NOMO-1 (cell line): ENCODE measurements at regions not wholly inside any gene's neighbourhood (a gene's known extent, or its start where the extent isn't known, plus 50 kb on each side); places are given as distances from the start of the nearest gene placed in this dataset.

ENCODE experiments used
- DNase-seq, 2 experiments: peaks; one replicate each; lab custom pipeline; 2025; ENCODE audit not compliant: unreplicated experiment in 2 of 2; lab: John Stamatoyannopoulos, UW

GRCh38 chr3:76061654-76062053, 276.3 kb upstream of the ZNF717 start:
- DNase-seq = no peak

- no peak for DNase-seq
Measured at GRCh38 chr3:76063019-76063418, 277.7 kb upstream of the ZNF717 start.

GRCh38 chr3:76063811-76064210, 278.5 kb upstream of the ZNF717 start:
- DNase-seq = no peak

DNA sequence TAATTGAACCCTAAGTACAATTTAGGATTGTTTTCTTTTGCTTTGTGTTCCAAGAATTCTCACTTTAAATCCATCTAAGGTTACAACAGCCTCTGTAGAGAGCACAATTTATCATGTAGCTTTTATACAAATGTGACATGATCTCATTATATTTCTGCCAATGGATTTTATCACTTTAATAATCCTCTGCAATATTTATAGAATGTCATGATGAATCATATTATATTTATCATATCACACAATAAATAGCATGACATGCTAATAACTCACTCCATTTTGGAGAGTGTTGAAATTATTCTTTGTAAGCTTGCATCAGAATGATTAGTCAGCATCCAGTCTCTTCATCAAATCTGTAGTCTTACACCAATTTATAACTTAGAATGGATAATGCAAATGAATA, 280.6 kb upstream of the ZNF717 start:
- no peak for DNase-seq

DNA sequence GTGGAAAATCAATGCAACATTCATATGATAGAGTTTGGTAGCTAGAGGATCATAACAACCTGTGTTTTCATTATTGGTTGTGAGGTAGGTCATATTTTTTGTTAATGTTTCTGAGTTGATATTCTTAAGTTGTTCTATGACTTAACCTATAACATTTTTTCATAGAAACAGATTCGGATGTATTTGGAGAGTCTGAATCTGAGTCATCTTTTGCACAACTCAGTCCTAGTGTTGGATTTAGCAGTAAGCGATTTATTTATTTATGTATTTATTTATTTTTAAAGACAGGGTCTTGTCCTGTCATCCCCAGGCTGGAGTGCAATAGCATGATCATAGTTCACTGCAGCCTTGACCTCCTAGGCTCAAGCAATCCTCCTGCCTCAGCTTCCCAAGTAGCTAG, 292.8 kb upstream of the ZNF717 start:
- no peak for DNase-seq

GRCh38 chr3:76083992-76084391, 298.6 kb upstream of the ZNF717 start:
- DNase-seq = no peak

DNA sequence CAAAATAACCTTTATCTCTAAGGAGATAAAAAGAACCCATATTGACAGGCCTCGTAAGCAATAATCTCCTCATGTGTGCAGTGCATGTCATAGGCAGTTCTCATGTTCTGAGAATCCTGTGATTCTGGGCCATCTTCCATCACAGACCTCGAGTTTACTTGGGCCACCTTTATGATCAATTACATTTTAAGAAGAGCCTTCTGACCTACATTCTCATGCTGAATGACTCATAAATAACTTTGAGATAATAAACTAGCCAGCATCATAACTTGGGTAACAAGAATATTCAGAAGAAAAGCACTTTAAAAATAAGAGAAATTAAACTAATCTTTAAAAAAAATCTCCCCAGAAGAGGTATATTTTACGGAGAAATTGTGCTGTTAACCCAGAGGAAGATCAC, 310.7 kb upstream of the ZNF717 start:
- no peak for DNase-seq

GRCh38 chr3:76096836-76097588, 311.7 kb upstream of the ZNF717 start:
- DNase-seq = no peak

GRCh38 chr3:76097589-76097969, 312.2 kb upstream of the ZNF717 start:
- DNase-seq = no peak

DNA sequence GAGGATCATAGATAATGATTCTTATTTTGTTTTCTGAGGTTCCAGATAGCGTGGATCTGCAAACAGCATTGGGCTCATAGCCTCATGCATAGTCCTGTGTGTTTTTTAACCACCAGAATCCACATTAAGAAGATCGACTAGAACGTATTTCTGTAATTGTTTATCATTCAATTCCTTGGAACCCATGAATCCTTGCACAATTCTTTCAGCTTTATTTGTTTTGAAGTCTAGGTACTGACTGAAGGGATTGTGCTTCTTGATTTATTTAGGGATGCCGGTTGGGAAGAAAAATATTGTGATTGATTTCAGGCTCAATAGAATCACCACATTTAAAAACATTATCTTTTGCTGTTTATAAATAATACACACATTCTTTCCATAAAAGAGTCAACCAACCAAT, 314.6 kb upstream of the ZNF717 start:
- DNase-seq = no peak

DNA sequence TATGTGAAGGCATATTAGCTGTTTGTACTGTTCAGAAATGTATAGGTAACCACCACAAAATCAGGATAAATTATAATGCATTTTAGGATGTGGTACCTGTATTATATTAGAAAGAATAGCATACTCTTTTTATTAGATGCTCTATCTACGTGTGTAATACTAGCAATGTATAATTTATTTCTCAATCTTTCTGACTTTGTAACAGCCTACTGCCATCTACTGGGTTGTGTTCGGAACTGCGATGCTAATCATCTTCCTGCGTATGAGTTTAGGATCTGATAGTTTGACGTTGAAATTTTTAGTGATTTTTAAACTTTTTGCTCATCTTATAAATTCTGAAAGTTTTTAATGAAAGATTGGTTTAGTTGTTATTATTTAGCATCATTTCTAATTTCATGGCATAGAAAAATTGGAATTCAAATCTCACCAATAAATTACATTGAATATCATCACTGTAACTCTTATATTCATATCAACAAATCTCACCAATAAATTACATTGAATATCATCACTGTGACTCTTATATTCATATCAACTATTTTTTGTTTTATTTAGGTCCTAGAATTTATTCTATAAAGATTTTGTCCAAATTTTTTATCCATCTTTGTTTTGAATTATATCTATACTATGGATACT, 322.7 kb upstream of the ZNF717 start:
- peak; percentile 13 to 45 for DNase-seq

- DNase-seq = peak in 1 of 2 experiments; percentile 2
Measured at GRCh38 chr3:76111808-76112207, 326.5 kb upstream of the ZNF717 start.

GRCh38 chr3:76122007-76122406, 336.7 kb upstream of the ZNF717 start:
- DNase-seq = peak; percentile 5 to 68

GRCh38 chr3:76129441-76129840, 344.1 kb upstream of the ZNF717 start:
- DNase-seq = no peak

DNA sequence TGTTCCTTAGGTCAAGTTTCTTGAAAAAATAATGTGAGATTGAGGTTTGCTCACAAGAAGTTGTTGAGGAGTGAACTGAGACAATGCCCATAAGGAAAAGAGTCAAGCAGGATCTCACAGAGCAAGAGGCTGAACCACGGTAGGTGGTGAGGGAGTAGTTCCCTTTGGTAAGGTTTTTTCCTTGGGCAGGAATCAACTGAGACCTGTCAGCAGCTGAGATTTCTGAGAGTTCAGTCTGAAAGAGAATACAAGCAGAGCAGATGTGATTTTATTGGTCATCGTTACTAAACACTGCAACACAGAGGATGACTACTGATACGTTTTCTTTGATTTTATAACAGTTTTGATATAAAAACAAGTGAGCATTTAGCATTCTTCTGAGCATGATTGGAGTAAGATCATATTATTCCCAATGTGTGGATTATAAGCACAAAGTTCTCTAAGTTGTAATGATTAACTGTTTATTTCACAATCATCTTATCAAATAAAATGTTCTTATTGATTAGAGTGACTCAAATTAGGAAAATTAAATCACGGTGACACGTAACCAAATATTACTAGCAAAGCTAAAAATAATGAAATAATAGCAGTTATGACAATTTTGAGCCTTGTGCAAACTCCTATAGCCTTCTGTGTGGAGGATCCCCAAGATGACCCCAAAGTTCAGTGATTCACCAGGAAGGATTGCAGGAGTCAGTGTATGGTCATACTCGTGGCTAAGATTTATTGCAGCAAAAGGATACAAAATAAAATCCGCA, 346.2 kb upstream of the ZNF717 start:
- no peak for DNase-seq

DNA sequence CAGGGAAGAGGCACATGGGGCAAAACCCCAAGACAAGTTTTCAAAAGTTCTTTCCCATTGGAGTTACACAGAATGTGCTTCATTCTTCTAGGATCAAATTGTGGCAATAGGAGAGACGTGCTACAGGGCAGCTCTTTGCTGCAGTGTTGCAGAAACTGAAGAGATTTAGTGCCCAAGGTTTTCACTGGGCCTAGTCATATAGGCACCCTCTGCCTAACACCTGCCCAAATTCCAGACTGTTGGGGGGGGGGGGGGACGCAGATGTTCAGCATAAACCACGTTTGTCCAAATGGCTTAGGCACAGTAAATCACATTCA, 346.8 kb upstream of the ZNF717 start:
- DNase-seq = no peak

- no peak for DNase-seq
Measured at GRCh38 chr3:76134166-76134565, 348.8 kb upstream of the ZNF717 start.

GRCh38 chr3:76138921-76139320, 353.6 kb upstream of the ZNF717 start:
- no peak for DNase-seq

DNA sequence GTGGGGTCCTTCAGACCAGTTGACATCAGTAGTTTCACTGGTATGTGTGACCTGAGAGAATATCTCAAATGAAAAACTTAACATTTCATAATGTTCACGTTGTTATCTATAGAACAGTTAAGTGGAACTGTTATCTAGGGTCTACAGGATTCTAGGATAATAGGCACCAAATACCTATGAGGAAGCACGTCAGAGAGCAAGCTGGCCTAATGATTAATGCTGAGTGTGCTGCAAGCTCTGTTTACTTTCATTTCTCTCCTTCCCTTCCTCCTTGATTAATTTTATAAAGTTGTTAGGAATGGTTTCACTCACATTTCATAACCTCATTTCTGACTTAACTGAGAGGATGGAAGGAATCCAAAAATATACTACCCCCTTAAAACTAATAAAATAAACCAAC, 362.5 kb upstream of the ZNF717 start:
- DNase-seq = no peak

GRCh38 chr3:76152028-76152427, 366.7 kb upstream of the ZNF717 start:
- DNase-seq = no peak

- no peak for DNase-seq
Measured at GRCh38 chr3:76161856-76162255, 376.5 kb upstream of the ZNF717 start.

DNA sequence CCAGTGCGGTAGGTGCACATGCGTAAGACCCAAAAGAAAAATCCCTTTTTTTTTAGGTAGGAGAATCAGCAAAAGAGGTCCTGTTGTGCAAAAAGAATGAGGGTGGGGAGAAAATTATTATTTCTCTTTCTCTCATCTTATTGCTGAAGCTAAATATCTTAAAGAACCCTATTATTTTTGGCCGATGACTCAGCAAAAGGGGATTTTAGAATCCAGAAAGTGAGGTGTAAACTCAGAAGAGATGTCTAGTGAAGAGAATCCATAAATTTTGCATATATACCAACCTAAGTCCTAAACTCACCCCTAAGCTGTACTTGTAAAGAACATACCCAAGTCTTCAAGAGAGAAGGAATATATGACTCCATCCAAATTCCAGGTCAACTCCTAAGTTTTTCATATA, 386.3 kb upstream of the ZNF717 start:
- DNase-seq = no peak
